Stomach (tissue), 8 donors: ENCODE measurements at regions not wholly inside any gene's neighbourhood (a gene's known extent, or its start where the extent isn't known, plus 50 kb on each side); places are given as distances from the start of the nearest gene placed in this dataset.

Source experiments
- DNase-seq, 2 donors: peaks; one replicate each; pipeline versions ENCODE4 v3.0.0 to v3.0.0-alpha.2; 2013 to 2019
- H3K27ac ChIP-seq, 5 donors: fragments of 200-600 bp in 4 of 5; sonication (generic) in 4 of 5; one replicate each; pipeline ENCODE4 v1.5.1; 2013 to 2019; ENCODE audit warnings: mild to moderate bottlenecking in 1 of 5, moderate library complexity in 1 of 5
- H3K27me3 ChIP-seq, 3 donors: fragments of 200-600 bp; sonication (generic); one replicate each; pipeline ENCODE4 v1.5.1; 2017 to 2019; ENCODE audit warnings: mixed run types in 1 of 3
- H3K36me3 ChIP-seq, 4 donors: fragments of 200-600 bp; sonication (generic); 1 replicate in 3 of 4; 2 replicates in 1 of 4; pipeline ENCODE4 v1.5.1; 2016 to 2019
- H3K4me1 ChIP-seq, 4 donors: fragments of 200-600 bp; sonication (generic); one replicate each; pipeline ENCODE4 v1.5.1; 2016 to 2019
- H3K4me3 ChIP-seq, 4 donors: fragments of 200-600 bp; sonication (generic) in 3 of 4; one replicate each; pipeline ENCODE4 v1.5.1; 2016 to 2019; ENCODE audit warnings: mild to moderate bottlenecking in 1 of 4
- H3K9me3 ChIP-seq, 4 donors: fragments of 200-600 bp; sonication (generic); one replicate each; pipeline ENCODE4 v1.5.1; 2016 to 2019
- EP300 ChIP-seq: sonication (generic); formaldehyde crosslinking; IDR thresholded peaks from one replicate; pipeline ENCODE4 v1.6.1; 2017; ENCODE audit warnings: antibody characterized with exemption
- POLR2A ChIP-seq, 4 donors: fragments of 450-650 bp; IDR thresholded peaks; one replicate each; pipeline ENCODE4 v1.6.1; 2016; ENCODE audit warnings: antibody characterized with exemption in 4 of 4, control low read depth in 2 of 4, mild to moderate bottlenecking in 1 of 4, moderate library complexity in 1 of 4
- POLR2AphosphoS5 ChIP-seq, 3 donors: sonication (generic); formaldehyde crosslinking; IDR thresholded peaks; one replicate each; pipeline ENCODE4 v1.6.1; 2016; ENCODE audit warnings: antibody characterized with exemption in 3 of 3
- WGBS, 5 donors: extraction: QIAGEN DNeasy Blood & Tissue Kit in 3 of 5; methylation state at CpG; one replicate each; pipeline versions ENCODE4 v1.1.5 to v1.1.7; 2013 to 2018; 5-methylcytosine and 5-hydroxymethylcytosine counted together
- intact Hi-C: fragments of 100-400 bp; cut with DNase I; formaldehyde crosslinking; loops from one replicate; pipeline ENCODE4 v1.15.1; 2023; ENCODE audit warnings: low total_unique reads
- TF ChIP-seq, protein P1 (sequence below), 7 experiments: fragments of 450-650 bp in 4 of 7; fragments of 200-600 bp in 3 of 7; sonication (generic) in 3 of 7; IDR thresholded peaks; one replicate each; pipeline ENCODE4 v1.5.1; 2016 to 2019; ENCODE audit warnings: antibody characterized with exemption in 7 of 7, control low read depth in 2 of 7, mild to moderate bottlenecking in 1 of 7
- donor health status: healthy with polysubstance abuse.
- donor health status: Bipolar disorder and iron deficiency.
- donor health status: healthy.

DNA sequence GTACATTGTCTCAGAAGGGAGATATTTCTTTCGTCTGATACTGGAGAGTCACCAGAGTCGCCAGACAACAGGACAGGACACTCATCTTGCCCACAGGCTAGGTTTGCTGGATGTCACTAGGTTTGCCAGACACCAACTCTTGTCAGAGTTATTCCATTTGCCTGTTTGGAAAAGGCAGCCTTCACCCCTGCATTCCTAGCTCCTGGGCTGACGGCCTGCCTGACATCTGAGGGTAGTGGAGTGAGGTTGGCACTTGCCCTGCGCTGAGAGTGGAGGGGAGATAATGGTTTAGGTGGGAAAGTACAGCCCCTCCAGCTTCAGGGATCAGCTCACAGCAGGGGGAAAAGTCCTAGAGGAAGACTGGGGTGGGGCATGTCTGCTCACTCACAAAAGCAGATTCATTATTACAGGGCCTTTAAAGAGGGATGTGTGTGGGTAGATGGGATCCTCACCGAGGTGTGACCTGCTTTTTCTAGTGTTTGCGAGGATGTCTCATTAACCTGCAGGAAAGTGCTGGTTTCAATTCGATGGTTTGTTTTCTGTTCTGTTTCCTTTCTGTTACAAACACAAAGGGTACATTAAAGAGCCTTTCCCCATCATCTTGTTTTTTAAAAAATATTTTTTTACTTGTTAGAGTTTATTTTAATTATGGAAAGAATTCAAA lies 79.3 kb upstream of the TNS3 start:
- Histone ChIP-seq H3K9me3 (no peaks in the 10 kb centered on the region), H3K27ac (no peak overlapping the region), H3K4me3 (no peak overlapping the region), H3K4me1 (no peaks in the 10 kb centered on the region), H3K27me3 (no peaks in the 10 kb centered on the region), H3K36me3 (no peaks in the 10 kb centered on the region)
- intact Hi-C loops = no loop called here
- TF ChIP-seq POLR2A (IDR thresholded peaks at IDR 0.05) = no peak
- no peak for TF ChIP-seq EP300
- TF ChIP-seq, protein P1, sequence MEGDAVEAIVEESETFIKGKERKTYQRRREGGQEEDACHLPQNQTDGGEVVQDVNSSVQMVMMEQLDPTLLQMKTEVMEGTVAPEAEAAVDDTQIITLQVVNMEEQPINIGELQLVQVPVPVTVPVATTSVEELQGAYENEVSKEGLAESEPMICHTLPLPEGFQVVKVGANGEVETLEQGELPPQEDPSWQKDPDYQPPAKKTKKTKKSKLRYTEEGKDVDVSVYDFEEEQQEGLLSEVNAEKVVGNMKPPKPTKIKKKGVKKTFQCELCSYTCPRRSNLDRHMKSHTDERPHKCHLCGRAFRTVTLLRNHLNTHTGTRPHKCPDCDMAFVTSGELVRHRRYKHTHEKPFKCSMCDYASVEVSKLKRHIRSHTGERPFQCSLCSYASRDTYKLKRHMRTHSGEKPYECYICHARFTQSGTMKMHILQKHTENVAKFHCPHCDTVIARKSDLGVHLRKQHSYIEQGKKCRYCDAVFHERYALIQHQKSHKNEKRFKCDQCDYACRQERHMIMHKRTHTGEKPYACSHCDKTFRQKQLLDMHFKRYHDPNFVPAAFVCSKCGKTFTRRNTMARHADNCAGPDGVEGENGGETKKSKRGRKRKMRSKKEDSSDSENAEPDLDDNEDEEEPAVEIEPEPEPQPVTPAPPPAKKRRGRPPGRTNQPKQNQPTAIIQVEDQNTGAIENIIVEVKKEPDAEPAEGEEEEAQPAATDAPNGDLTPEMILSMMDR (IDR thresholded peaks at IDR 0.05) = no peak
- 72 to 80% (median 76%) methylated on average over 7 of the region's 7 CpGs for WGBS, 5 donors
- DNase-seq = no peak

DNA sequence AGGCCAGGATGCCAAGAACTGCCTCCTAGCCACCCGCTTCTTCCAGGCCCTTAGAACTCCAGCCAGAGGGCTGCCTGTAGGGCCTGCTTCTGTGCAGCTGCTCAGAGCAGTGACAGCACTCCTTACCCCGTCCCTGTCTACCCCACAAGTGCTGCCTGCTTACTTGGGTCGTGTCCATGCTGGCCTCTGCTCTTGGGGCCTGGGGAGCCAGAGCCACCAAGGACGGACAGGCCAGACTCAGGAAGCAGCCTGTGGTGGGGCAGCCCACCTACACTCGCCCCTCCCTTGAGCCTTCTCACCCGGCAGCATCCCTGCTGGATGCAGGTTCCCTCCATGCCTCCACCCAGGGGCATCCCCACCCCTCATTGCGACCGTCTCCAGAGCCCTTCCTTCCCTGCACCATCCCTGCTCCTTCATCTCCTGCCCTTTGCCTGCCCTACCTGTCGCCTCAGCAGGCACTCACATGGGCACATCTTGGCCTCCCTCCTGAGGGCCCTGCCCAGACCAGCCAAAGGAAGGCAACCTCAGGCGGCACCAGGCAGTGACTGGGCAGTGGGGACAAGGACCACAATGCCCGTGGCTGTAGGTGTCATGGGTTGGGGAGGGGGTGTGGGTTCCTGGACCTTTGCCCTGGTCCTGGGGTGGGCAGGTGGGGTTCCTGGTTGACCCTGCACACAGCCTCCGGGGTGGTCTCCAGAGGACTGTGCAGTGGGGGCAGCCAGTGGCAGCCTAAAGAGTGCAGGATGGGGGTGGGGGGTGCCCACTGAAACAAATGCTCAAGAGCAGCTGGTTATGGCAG lies 78.0 kb upstream of the TNS3 start:
- WGBS, 5 donors = 91 to 95% (median 92%) methylated on average over 10 to 12 of the region's 12 CpGs
- H3K9me3 ChIP-seq = no peaks in the 10 kb centered on the region
- DNase-seq = no peak
- no peak overlapping the region for H3K4me3 ChIP-seq
- H3K4me1 ChIP-seq = no peaks in the 10 kb centered on the region
- TF ChIP-seq EP300 (no peak), POLR2A (IDR thresholded peaks at IDR 0.05) (no peak), POLR2AphosphoS5 (IDR thresholded peaks at IDR 0.05) (no peak)
- TF ChIP-seq, protein P1 (IDR thresholded peaks at IDR 0.05) = no peak
- H3K27me3 ChIP-seq = no peaks in the 10 kb centered on the region
- intact Hi-C loops = no loop called here
- no peak overlapping the region for H3K27ac ChIP-seq
- no peaks in the 10 kb centered on the region for H3K36me3 ChIP-seq

DNA sequence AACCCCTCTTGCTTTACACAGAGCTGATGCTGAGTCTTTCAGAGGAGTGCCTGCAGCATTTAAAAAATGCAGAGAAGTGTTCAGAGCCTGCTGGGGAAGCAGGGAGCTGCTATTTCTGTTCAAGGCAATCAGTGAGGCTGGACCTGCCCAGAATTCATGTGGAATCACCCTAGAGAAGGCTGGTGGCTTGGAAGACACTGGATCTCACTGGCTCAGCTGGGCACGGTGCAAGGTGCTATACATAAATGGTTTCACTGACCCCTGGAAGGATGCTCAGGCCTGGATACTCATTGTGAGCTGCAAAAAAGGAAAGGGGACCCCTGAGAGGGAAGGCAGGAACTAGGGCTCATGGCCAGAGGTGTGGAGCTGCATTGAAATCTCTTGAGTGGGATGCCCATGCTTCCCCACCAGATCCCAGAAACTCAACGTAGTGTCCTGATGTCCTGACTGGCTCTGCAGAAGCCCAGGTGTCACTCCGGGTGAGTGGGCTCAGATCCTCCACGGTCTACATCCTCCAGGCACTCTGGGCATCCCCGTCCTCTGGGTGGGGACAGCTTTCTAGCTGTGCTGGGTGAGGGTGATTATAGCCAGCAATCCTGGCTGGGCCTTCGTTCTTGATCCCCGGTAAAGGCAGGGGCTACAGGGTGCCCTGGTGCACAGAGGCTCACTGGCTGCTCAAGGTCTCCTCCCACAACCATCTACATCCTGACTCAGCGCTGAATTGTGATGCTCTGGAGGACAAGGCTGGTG lies 77.2 kb upstream of the TNS3 start:
- no peaks in the 10 kb centered on the region for H3K27me3 ChIP-seq
- no peaks in the 10 kb centered on the region for H3K9me3 ChIP-seq
- no peak overlapping the region for H3K27ac ChIP-seq
- intact Hi-C loops = no loop called here
- WGBS, 5 donors = 91 to 95% (median 94%) methylated on average over 4 to 8 of the region's 8 CpGs
- no peaks in the 10 kb centered on the region for H3K4me1 ChIP-seq
- no peak overlapping the region for H3K4me3 ChIP-seq
- no peak for DNase-seq
- no peaks in the 10 kb centered on the region for H3K36me3 ChIP-seq
- TF ChIP-seq, protein P1 (IDR thresholded peaks at IDR 0.05) = no peak
- no peak for TF ChIP-seq POLR2A (IDR thresholded peaks at IDR 0.05)
- no peak for TF ChIP-seq POLR2AphosphoS5 (IDR thresholded peaks at IDR 0.05)
- TF ChIP-seq EP300 = no peak

DNA sequence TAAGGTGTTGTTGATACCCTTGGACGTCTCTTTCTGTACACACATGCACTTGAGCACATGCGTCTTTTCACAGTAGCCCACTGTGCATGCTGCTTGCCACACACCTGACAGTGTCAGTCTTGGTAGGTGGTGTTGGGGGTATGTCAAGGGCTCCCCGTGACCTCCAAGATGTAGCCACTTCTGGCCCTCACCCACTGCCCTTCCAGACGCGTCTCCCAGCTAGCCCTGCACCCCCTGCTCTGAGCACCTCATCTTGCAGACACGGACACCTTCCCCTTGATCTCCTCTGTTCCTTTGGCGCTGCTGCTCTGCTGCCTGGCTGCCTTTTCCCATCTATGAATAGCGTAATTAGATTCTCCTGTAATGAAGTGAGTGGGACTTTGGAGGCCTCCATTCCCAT lies 75.2 kb upstream of the TNS3 start:
- Histone ChIP-seq H3K4me1 (no peaks in the 10 kb centered on the region), H3K36me3 (no peaks in the 10 kb centered on the region), H3K27me3 (no peaks in the 10 kb centered on the region), H3K27ac (no peak overlapping the region), H3K4me3 (no peak overlapping the region), H3K9me3 (no peaks in the 10 kb centered on the region)
- intact Hi-C loops = no loop called here
- no peak for DNase-seq
- whole genome bisulfite sequencing, 5 donors = 93 to 96% (median 95%) methylated on average over 8 of the region's 8 CpGs
- no peak for TF ChIP-seq POLR2AphosphoS5 (IDR thresholded peaks at IDR 0.05)
- no peak for TF ChIP-seq EP300
